ENCODE measurements at regions not wholly inside any gene's neighbourhood (a gene's known extent, or its start where the extent isn't known, plus 50 kb on each side); places are given as distances from the start of the nearest gene placed in this dataset.

GRCh38 chr6:23413327-23414050 lies 712.5 kb upstream of the NRSN1 start:
- no peak for TF ChIP-seq EZH2 (IDR thresholded peaks at IDR 0.05; ENCODE audit: low read length, missing control alignments)
- TF ChIP-seq, protein P1, sequence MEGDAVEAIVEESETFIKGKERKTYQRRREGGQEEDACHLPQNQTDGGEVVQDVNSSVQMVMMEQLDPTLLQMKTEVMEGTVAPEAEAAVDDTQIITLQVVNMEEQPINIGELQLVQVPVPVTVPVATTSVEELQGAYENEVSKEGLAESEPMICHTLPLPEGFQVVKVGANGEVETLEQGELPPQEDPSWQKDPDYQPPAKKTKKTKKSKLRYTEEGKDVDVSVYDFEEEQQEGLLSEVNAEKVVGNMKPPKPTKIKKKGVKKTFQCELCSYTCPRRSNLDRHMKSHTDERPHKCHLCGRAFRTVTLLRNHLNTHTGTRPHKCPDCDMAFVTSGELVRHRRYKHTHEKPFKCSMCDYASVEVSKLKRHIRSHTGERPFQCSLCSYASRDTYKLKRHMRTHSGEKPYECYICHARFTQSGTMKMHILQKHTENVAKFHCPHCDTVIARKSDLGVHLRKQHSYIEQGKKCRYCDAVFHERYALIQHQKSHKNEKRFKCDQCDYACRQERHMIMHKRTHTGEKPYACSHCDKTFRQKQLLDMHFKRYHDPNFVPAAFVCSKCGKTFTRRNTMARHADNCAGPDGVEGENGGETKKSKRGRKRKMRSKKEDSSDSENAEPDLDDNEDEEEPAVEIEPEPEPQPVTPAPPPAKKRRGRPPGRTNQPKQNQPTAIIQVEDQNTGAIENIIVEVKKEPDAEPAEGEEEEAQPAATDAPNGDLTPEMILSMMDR (conservative IDR thresholded peaks at IDR 0.05 in 1 of 2, IDR thresholded peaks at IDR 0.05 in 1 of 2; ENCODE audit: low read depth in 1 of 2, low read length in 2 of 2): no peak
